ENCODE measurements at regions not wholly inside any gene's neighbourhood (a gene's known extent, or its start where the extent isn't known, plus 50 kb on each side); places are given as distances from the start of the nearest gene placed in this dataset.

GRCh38 chr1:34683616-34684015 lies 71.2 kb upstream of the GJB5 start:
- Histone ChIP-seq H4K20me1 (replicated peaks; ENCODE audit: control insufficient read depth, extremely low read depth, insufficient read depth, low read length) (no peaks in the 10 kb centered on the region), H3K4me3 (replicated peaks in 1 of 3; ENCODE audit: insufficient read depth in 1 of 3, low read depth in 1 of 3, low read length in 3 of 3) (no peak overlapping the region), H3K4me2 (ENCODE audit: insufficient read depth, low read length) (no peak overlapping the region), H3K27me3 (ENCODE audit: control insufficient read depth in 2 of 2, insufficient read depth in 2 of 2, low read length in 2 of 2) (no peaks in the 10 kb centered on the region), H3K79me2 (ENCODE audit: control insufficient read depth, insufficient read depth, low read length) (no peaks in the 10 kb centered on the region), H3K9me1 (replicated peaks; ENCODE audit: control insufficient read depth, extremely low read depth, insufficient read depth, low read length) (no peaks in the 10 kb centered on the region), H3K9ac (replicated peaks; ENCODE audit: extremely low read depth, insufficient read depth, low read length) (no peak overlapping the region), H3K27ac (ENCODE audit: insufficient read depth, low read depth, low read length) (no peak overlapping the region), H3K36me3 (ENCODE audit: control insufficient read depth in 2 of 2, extremely low read depth in 1 of 2, insufficient read depth in 2 of 2, low read length in 2 of 2) (no peaks in the 10 kb centered on the region), H3K4me1 (ENCODE audit: control insufficient read depth, extremely low read depth, insufficient read depth, low read length) (no peaks in the 10 kb centered on the region), H2AFZ (ENCODE audit: low read depth, low read length) (no peak overlapping the region), H3K9me3 (replicated peaks; ENCODE audit: control insufficient read depth, insufficient read depth, low read length) (no peaks in the 10 kb centered on the region)
- POLR2A ChIA-PET = no interaction called here
- DNase-seq (ENCODE audit: low read depth, low spot score) = no peak
- TF ChIP-seq JUN (IDR thresholded peaks at IDR 0.05; ENCODE audit: borderline replicate concordance, insufficient read depth, insufficient read length, low read depth) (no peak), POLR2A (IDR thresholded peaks at IDR 0.05; ENCODE audit: low read depth, low read length) (no peak), GATA2 (IDR thresholded peaks at IDR 0.05; ENCODE audit: insufficient read depth, insufficient read length, low read depth, low read length) (no peak), CTCF (IDR thresholded peaks at IDR 0.05; ENCODE audit: extremely low read depth in 1 of 2, insufficient read depth in 1 of 2, low read depth in 1 of 2, low read length in 2 of 2) (no peak), POLR2AphosphoS5 (IDR thresholded peaks at IDR 0.05; ENCODE audit: insufficient read depth, low read depth, low read length) (no peak), FOS (IDR thresholded peaks at IDR 0.05; ENCODE audit: borderline replicate concordance, insufficient read depth, low read length) (no peak), MYC (IDR thresholded peaks at IDR 0.05; ENCODE audit: low read depth, low read length) (no peak), EZH2 (IDR thresholded peaks at IDR 0.05; ENCODE audit: borderline replicate concordance, low read depth, low read length, severe bottlenecking) (no peak), MAX (IDR thresholded peaks at IDR 0.05; ENCODE audit: insufficient read depth, insufficient read length) (no peak)
- no peak for FAIRE-seq
- dilution Hi-C loops (cut with MboI; ENCODE audit: extremely low pct_ligation_motif_present, low sequenced_read_pairs) (no loop called here), intact Hi-C loops (cut with micrococcal nuclease) (no loop called here)
- CTCF ChIA-PET = interaction anchor here (1.4 kb wide), 1 partner anchor 1051 kb away, joined by 4 read pairs; no protein-coding TSS in a partner anchor
- BruUV-seq (replicated peaks) = no TSS peak

All from endothelial cell of umbilical vein (primary cell).